ENCODE measurements at regions not wholly inside any gene's neighbourhood (a gene's known extent, or its start where the extent isn't known, plus 50 kb on each side); places are given as distances from the start of the nearest gene placed in this dataset.
A peak's percentile ranks its signal among the peaks of the same experiment; 100 is the strongest.
"Not testable (repeated sequence)": the region's sequence is repeated elsewhere in the genome, so short reads cannot be mapped to it uniquely, and the experiment has no call there.

GRCh38 chrX:40996886-40997530, 88.2 kb upstream of the USP9X start:
- no peak for DNase-seq (ENCODE audit: low spot score in 2 of 2)
- ATAC-seq = peak in 1 of 2 donors; percentile 88
- H3K36me3 Mint-ChIP-seq = no peaks in the 10 kb centered on the region
- H3K9me3 Mint-ChIP-seq = peaks cover 0 to 8% of the 10 kb centered on the region in 2 donors
- peak overlapping the region in 1 of 2 donors; percentile 12 for H3K27ac Mint-ChIP-seq

DNA sequence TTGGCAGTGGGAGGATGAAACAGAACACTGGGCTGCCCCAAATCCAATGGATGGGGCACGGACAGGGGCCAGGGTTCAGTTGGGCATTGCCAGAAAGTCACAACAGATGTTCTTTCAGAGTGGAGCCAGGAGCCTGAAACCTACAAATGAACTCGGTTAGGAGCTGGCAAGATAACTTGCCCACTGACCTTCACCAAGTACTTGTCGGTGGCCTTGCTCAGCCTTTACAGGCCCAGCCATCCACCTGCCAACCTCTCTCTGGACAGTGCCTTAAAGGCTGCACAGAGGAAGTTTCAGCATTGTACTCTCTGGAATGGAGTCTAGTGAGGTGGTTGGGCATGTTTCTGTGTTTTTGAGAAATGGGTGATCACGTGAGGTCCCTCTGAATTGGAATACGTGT, 87.1 kb upstream of the USP9X start:
- Mint-ChIP-seq H3K9me3 (peaks cover 0 to 8% of the 10 kb centered on the region in 2 donors), H3K27ac (no peak overlapping the region), H3K36me3 (no peaks in the 10 kb centered on the region)
- DNase-seq (ENCODE audit: low spot score in 2 of 2) (no peak), ATAC-seq (no peak)

DNA sequence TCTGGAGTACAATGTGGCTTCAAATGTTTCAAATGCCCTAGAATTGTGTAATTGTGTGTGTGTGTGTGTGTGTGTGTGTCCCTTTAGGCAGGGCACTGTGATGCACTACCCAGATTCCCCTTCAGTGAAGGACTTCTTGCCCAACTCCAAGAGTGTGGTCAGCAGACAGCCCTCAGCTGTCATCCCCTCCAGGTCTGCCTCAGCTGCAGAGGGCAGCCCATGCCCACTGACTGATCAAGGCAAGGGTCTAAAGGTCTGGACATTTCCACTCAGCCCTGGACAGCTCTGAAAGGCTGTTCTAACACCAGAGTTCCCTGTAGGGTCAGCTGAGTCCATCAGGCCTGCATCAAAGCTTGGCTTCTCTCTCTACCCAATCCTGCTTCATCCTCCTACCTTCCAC, 83.9 kb upstream of the USP9X start:
- no peaks in the 10 kb centered on the region for H3K36me3 Mint-ChIP-seq
- no peak overlapping the region for H3K27ac Mint-ChIP-seq
- DNase-seq (ENCODE audit: low spot score in 2 of 2) = no peak
- no peak for ATAC-seq
- no peaks in the 10 kb centered on the region for H3K9me3 Mint-ChIP-seq

DNA sequence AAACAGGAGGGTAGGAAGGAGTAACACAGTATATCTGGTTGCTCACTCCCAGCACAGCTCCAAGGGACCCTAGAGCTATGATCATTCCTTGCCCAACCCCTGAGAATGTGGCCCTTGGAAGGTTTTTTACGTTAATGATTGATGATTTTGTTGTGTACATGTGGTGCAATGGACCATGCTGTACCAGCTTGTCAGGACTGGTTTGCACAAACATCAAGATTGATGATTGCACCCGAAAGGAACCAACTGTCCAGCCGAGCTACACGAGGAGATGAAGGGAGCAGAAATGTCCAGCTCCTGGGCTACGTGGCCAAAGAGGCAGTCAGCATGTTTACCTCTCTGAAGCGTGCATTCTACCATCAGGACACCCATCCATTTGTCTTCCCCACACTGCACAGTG, 83.2 kb upstream of the USP9X start:
- no peak overlapping the region for H3K27ac Mint-ChIP-seq
- no peak for ATAC-seq
- no peaks in the 10 kb centered on the region for H3K36me3 Mint-ChIP-seq
- H3K9me3 Mint-ChIP-seq = no peaks in the 10 kb centered on the region
- DNase-seq (ENCODE audit: low spot score in 2 of 2) = no peak

- Mint-ChIP-seq H3K27ac (no peak overlapping the region), H3K9me3 (no peaks in the 10 kb centered on the region), H3K36me3 (no peaks in the 10 kb centered on the region)
- no peak for DNase-seq (ENCODE audit: low spot score in 2 of 2)
- no peak for ATAC-seq
Measured at GRCh38 chrX:41003506-41004270, 81.6 kb upstream of the USP9X start.

DNA sequence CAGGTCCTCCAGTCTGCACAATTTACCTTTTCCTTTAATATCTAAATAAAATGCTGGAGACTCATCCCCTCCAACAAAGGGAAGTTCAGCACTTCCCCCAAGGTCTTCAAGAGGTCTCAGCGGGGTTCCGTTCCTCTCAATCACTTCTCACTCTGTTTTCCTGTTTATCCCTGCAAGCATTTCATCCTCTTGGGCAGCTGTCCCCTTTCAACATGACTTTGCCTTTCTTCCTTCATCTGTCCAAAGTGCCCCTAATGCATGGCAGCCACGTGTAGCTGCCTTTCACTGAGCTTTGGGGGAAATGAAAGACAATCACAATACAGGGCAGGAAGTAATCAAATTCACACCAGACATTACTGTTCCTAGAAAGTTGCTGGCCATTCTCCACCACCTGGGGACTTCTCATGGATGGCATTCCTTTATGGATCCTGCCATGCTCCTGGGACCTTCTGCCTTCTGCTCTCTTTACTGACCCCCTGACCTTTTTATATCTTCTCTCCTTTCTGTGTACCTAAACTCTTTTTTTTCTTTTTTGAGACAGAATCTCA, 79.7 kb upstream of the USP9X start:
- DNase-seq (ENCODE audit: low spot score in 2 of 2) (no peak), ATAC-seq (no peak)
- no peaks in the 10 kb centered on the region for H3K36me3 Mint-ChIP-seq
- H3K9me3 Mint-ChIP-seq = no peaks in the 10 kb centered on the region
- H3K27ac Mint-ChIP-seq = no peak overlapping the region

GRCh38 chrX:41009850-41010846, 75.1 kb upstream of the USP9X start:
- Mint-ChIP-seq H3K27ac (peak overlapping the region; percentile 59 to 93), H3K9me3 (peaks cover 0 to 4% of the 10 kb centered on the region in 2 donors), H3K36me3 (no peaks in the 10 kb centered on the region)
- ATAC-seq (peak; percentile 77 to 82), DNase-seq (ENCODE audit: low spot score in 2 of 2) (peak; percentile 26 to 57)

DNA sequence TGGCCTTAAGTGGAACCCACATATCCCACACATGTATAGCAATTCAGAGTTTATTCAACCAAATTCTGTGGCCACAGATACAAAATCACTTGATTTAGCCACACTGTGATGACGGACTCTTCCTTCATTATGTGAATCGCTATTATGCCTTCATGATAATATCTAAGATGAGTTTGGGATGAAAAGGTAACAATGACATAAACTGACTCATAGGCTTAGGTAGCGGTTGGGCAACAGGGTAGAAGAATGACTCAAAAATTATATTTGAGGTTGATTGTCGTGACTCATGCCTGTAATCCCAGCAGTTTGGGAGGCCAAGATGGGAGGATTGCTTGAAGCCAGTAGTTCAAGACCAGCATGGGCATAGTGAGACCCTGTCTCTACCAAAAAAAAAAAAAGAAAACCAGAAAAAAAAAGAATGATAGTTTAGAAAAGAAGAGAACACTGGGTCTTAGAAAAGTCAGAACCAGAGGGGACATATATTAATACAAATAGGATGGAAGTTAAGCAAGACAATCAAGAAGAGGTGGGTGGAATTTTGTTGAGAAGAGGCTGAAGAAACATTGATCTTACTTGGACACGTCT, 70.4 kb upstream of the USP9X start:
- Mint-ChIP-seq H3K27ac (peak overlapping the region in 1 of 2 donors; percentile 42), H3K36me3 (no peaks in the 10 kb centered on the region), H3K9me3 (peaks cover 0 to 5% of the 10 kb centered on the region in 2 donors)
- DNase-seq (ENCODE audit: low spot score in 2 of 2) (peak in 1 of 2 donors; percentile 3), ATAC-seq (peak; percentile 66 to 75)

GRCh38 chrX:41017785-41018184, 67.5 kb upstream of the USP9X start:
- not testable (repeated sequence) for H3K9me3 Mint-ChIP-seq; DNase-seq (ENCODE audit: low spot score in 2 of 2); H3K36me3 Mint-ChIP-seq; H3K27ac Mint-ChIP-seq; ATAC-seq

GRCh38 chrX:41018391-41019040, 66.7 kb upstream of the USP9X start:
- H3K27ac Mint-ChIP-seq; DNase-seq (ENCODE audit: low spot score in 2 of 2); H3K36me3 Mint-ChIP-seq; ATAC-seq; H3K9me3 Mint-ChIP-seq: not testable (repeated sequence)

DNA sequence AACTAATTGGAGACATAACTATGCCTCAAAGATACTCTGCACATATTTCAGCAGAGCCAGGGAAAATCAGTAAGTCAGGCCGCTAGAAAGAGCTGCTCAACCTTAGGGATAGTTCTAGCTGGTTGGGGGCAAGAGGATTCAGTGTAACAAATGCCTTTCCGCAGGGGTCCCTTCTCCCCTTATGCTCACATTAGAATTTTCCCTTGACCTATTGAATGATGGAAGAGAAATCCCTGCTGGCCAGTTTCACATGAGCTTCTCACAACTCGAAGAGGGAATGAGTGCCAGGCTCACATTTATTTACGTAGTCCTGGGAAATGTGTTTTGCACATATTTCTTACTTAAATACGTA, 66.2 kb upstream of the USP9X start:
- Mint-ChIP-seq H3K27ac (no peak overlapping the region), H3K9me3 (peaks cover 0 to 5% of the 10 kb centered on the region in 2 donors), H3K36me3 (no peaks in the 10 kb centered on the region)
- DNase-seq (ENCODE audit: low spot score in 2 of 2) (no peak), ATAC-seq (no peak)

DNA sequence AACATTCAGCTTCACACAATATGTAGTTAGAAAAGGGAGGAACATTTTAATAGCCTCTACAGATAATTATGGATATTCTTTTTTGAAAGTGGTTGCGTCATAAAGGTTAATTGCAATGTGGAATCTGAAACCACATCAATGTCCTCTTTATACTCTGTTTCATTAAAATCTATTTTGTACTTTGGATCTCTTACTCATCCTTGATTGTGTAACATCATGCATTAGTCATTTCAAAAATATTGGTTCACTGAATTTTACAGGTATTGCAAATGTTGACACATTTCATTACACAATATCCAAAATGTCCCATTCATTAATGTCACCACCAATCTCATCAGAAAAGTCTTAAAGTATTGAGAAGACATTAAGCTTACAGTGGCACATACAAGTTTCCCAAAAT, 62.7 kb upstream of the USP9X start:
- DNase-seq (ENCODE audit: low spot score in 2 of 2) (no peak), ATAC-seq (peak in 1 of 2 donors; percentile 44)
- Mint-ChIP-seq H3K9me3 (no peaks in the 10 kb centered on the region), H3K27ac (no peak overlapping the region), H3K36me3 (no peaks in the 10 kb centered on the region)

DNA sequence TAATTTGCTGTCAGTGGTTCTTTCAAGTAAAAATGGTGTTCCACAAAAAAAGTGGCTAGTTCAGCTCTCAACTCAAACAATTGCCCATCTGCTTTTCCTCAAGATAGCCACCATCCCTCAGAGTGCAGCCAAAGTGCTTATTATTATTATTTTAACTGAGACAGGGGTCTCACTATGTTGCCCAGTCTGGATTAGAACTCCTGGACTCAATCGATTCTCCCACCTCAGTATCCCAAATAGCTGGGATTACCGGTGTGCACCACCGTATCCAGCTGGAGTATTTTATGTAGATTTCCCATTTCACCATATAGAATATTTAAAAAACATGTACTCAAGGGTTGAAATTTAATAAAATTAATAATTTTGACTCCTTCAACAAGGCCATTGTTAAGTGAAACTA, 62.1 kb upstream of the USP9X start:
- DNase-seq (ENCODE audit: low spot score in 2 of 2) = no peak
- ATAC-seq = no peak
- Mint-ChIP-seq H3K27ac (no peak overlapping the region), H3K9me3 (no peaks in the 10 kb centered on the region), H3K36me3 (no peaks in the 10 kb centered on the region)

DNA sequence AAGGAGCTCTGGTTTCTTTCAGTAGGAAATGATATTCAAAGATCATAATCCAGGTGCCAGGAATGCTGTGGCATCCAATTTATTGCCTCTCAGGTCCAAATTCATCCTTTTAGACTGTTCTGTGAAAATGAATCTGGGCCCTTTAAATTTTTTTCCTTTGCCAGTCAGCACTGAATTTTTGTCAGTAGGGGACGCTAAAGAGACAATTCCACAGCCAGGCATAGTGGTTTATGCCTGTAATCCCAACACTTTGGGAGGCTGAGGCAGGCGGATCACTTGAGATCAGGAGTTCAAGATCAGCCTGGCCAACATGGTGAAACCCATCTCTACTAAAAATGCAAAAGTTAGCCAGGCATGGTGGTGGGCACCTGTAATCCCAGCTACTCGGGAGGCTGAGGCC, 60.9 kb upstream of the USP9X start:
- not testable (repeated sequence) for ATAC-seq; H3K27ac Mint-ChIP-seq; DNase-seq (ENCODE audit: low spot score in 2 of 2); H3K9me3 Mint-ChIP-seq; H3K36me3 Mint-ChIP-seq

GRCh38 chrX:41024755-41025154, 60.5 kb upstream of the USP9X start:
- Mint-ChIP-seq H3K9me3 (no peaks in the 10 kb centered on the region), H3K27ac (no peak overlapping the region), H3K36me3 (no peaks in the 10 kb centered on the region)
- no peak for ATAC-seq
- DNase-seq (ENCODE audit: low spot score in 2 of 2) = no peak
